ENCODE measurements at regions not wholly inside any gene's neighbourhood (a gene's known extent, or its start where the extent isn't known, plus 50 kb on each side); places are given as distances from the start of the nearest gene placed in this dataset.

DNA sequence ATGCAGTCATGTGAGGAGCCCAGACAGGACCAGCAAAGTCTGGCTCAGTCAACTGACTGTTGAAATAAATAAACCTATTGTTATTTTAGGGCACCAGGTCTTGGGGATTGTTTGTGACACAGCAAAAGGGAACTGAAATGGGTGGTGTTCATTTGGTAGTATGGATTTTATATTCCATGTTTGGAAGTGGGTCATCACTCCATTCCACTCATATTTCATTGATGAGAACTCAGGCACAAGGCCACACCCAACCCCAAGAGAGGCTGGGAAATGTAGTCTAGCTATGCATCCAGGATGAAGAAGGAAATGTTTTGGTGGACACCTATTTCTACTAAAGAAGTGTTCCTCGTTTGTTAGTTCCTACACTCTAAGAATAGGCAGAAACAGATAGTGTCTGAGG, 64.9 kb upstream of the BTBD3 start:
- Histone ChIP-seq H3K9ac (no peak overlapping the region), H2AFZ (ENCODE audit: low read depth) (no peak overlapping the region), H3K79me2 (ENCODE audit: insufficient read depth, low read depth) (no peaks in the 10 kb centered on the region), H3K4me2 (no peak overlapping the region), H3K36me3 (ENCODE audit: insufficient read depth) (no peaks in the 10 kb centered on the region), H3K27me3 (ENCODE audit: insufficient read depth, low read depth) (no peaks in the 10 kb centered on the region), H3K4me1 (ENCODE audit: low read depth, poor library complexity, severe bottlenecking) (no peaks in the 10 kb centered on the region), H4K20me1 (ENCODE audit: insufficient read depth) (no peaks in the 10 kb centered on the region), H3K27ac (no peak overlapping the region), H3K4me3 (IDR thresholded peaks at IDR 0.05; ENCODE audit: insufficient read depth, low read depth, low read length) (no peak overlapping the region)
- TF ChIP-seq, protein P1, sequence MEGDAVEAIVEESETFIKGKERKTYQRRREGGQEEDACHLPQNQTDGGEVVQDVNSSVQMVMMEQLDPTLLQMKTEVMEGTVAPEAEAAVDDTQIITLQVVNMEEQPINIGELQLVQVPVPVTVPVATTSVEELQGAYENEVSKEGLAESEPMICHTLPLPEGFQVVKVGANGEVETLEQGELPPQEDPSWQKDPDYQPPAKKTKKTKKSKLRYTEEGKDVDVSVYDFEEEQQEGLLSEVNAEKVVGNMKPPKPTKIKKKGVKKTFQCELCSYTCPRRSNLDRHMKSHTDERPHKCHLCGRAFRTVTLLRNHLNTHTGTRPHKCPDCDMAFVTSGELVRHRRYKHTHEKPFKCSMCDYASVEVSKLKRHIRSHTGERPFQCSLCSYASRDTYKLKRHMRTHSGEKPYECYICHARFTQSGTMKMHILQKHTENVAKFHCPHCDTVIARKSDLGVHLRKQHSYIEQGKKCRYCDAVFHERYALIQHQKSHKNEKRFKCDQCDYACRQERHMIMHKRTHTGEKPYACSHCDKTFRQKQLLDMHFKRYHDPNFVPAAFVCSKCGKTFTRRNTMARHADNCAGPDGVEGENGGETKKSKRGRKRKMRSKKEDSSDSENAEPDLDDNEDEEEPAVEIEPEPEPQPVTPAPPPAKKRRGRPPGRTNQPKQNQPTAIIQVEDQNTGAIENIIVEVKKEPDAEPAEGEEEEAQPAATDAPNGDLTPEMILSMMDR (conservative IDR thresholded peaks at IDR 0.05; ENCODE audit: low read depth, low read length), result no peak

DNA sequence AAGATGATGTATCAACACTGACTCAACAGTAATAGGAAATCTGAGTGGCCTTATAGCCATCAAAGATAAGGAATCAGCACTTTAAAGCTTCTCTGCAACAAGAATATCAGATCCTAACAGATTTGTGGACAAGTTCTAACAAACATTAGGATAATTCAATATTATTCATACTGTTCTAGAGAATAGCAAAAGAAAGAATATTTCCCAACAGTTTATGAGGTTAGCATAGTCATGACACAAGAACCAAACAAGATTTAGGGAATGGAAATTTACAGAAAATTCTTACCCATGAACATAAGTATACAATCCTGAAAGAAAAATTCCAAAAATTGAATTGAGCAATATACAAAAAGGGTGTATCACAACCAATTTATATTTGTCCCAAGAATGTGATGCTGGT, 64.3 kb upstream of the BTBD3 start:
- no peaks in the 10 kb centered on the region for H4K20me1 ChIP-seq (ENCODE audit: insufficient read depth)
- H2AFZ ChIP-seq (ENCODE audit: low read depth), result no peak overlapping the region
- H3K27ac ChIP-seq, result no peak overlapping the region
- H3K9ac ChIP-seq, result no peak overlapping the region
- TF ChIP-seq, protein P1 (conservative IDR thresholded peaks at IDR 0.05; ENCODE audit: low read depth, low read length), result no peak
- H3K27me3 ChIP-seq (ENCODE audit: insufficient read depth, low read depth), result no peaks in the 10 kb centered on the region
- no peak overlapping the region for H3K4me2 ChIP-seq
- no peaks in the 10 kb centered on the region for H3K36me3 ChIP-seq (ENCODE audit: insufficient read depth)
- H3K79me2 ChIP-seq (ENCODE audit: insufficient read depth, low read depth), result no peaks in the 10 kb centered on the region
- H3K4me1 ChIP-seq (ENCODE audit: low read depth, poor library complexity, severe bottlenecking), result no peaks in the 10 kb centered on the region
- no peak overlapping the region for H3K4me3 ChIP-seq (IDR thresholded peaks at IDR 0.05; ENCODE audit: insufficient read depth, low read depth, low read length)

DNA sequence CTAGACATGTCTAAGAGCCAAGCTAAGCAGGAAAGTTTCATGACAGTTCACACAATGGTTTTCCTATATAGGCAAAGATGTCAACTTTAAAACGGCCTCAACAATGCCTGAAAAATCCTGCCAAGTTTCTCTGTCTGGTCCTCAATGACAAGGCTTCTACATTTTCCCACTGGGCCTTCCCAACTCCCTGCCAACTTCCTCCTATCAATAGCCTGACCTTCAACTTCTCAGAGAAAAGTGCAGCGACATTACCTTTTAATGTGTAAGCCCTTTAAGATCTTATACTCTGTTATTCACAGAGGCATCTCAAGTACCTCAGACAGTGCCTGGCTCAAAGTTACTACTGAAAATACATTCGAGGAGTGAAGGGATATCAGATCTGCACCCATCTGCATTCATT, 56.2 kb upstream of the BTBD3 start:
- no peak overlapping the region for H3K4me2 ChIP-seq
- TF ChIP-seq, protein P1 (conservative IDR thresholded peaks at IDR 0.05; ENCODE audit: low read depth, low read length), result no peak
- no peaks in the 10 kb centered on the region for H3K79me2 ChIP-seq (ENCODE audit: insufficient read depth, low read depth)
- no peak overlapping the region for H2AFZ ChIP-seq (ENCODE audit: low read depth)
- no peak overlapping the region for H3K4me3 ChIP-seq (IDR thresholded peaks at IDR 0.05; ENCODE audit: insufficient read depth, low read depth, low read length)
- H3K36me3 ChIP-seq (ENCODE audit: insufficient read depth), result no peaks in the 10 kb centered on the region
- no peaks in the 10 kb centered on the region for H4K20me1 ChIP-seq (ENCODE audit: insufficient read depth)
- no peak overlapping the region for H3K27ac ChIP-seq
- no peak overlapping the region for H3K9ac ChIP-seq
- H3K4me1 ChIP-seq (ENCODE audit: low read depth, poor library complexity, severe bottlenecking), result no peaks in the 10 kb centered on the region
- H3K27me3 ChIP-seq (ENCODE audit: insufficient read depth, low read depth), result no peaks in the 10 kb centered on the region

DNA sequence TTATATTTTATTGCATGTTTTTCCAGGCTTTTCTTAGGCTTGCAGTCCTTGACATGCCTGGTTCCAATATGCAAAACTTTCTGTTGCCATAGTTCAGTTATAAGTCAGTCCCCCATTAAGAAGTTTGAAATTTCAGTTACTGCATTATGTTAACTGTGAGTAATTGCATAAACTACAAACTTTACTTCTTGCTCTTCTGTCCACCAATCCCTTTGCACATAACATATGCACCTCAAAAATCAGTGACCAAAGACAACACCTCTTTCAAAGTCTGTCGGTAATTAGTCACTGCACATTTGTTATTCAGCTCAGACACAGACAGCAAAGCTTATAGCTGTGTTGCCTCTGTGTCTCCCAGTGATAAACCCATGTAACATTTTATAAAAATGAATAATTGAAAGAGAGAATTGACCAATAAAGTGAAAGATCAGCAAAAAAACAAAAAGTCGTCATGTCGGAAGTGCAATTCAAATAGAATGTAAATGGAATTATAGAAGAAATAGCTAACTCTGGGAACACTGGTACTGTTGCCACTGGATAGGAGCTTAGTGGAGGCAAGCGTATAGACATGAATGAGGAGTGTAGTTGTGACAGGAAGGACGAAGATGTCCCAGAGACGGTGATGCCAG, 50.3 kb upstream of the BTBD3 start:
- Histone ChIP-seq H2AFZ (ENCODE audit: low read depth) (no peak overlapping the region), H4K20me1 (ENCODE audit: insufficient read depth) (no peaks in the 10 kb centered on the region), H3K4me1 (ENCODE audit: low read depth, poor library complexity, severe bottlenecking) (no peaks in the 10 kb centered on the region), H3K9ac (no peak overlapping the region), H3K79me2 (ENCODE audit: insufficient read depth, low read depth) (no peaks in the 10 kb centered on the region), H3K4me2 (no peak overlapping the region), H3K27me3 (ENCODE audit: insufficient read depth, low read depth) (no peaks in the 10 kb centered on the region), H3K27ac (no peak overlapping the region), H3K4me3 (IDR thresholded peaks at IDR 0.05; ENCODE audit: insufficient read depth, low read depth, low read length) (no peak overlapping the region), H3K36me3 (ENCODE audit: insufficient read depth) (no peaks in the 10 kb centered on the region)
- TF ChIP-seq, protein P1 (conservative IDR thresholded peaks at IDR 0.05; ENCODE audit: low read depth, low read length), result no peak

Measured in KMS-11 (cell line).